SIG-M5 (cell line): ENCODE measurements at regions not wholly inside any gene's neighbourhood (a gene's known extent, or its start where the extent isn't known, plus 50 kb on each side); places are given as distances from the start of the nearest gene placed in this dataset.

Source experiments
- DNase-seq: peaks from one replicate; lab custom pipeline; 2025; lab: John Stamatoyannopoulos, UW

DNA sequence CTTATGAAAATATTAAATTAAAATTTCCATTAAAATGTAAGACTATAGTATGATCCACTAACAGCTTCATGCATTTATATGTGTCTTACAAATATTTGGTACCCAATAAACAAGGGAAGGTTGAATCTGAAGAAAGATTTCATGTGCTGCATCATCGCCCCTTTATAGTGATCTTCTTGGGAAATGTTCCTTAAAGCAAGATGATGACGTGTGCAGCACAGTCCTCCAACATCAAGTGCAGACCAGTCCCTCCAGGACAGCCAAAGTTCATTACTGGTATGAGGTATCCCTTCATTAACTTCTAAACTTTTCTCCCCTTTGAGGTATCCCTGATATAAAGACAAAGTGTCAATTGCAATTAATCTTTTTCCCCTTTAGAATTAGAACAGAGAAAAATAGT, 567.0 kb downstream of the METTL15 start:
- DNase-seq, result no peak

- no peak for DNase-seq
These were observed 566.4 kb downstream of the METTL15 start for GRCh38 chr11:28674433-28675103.

DNA sequence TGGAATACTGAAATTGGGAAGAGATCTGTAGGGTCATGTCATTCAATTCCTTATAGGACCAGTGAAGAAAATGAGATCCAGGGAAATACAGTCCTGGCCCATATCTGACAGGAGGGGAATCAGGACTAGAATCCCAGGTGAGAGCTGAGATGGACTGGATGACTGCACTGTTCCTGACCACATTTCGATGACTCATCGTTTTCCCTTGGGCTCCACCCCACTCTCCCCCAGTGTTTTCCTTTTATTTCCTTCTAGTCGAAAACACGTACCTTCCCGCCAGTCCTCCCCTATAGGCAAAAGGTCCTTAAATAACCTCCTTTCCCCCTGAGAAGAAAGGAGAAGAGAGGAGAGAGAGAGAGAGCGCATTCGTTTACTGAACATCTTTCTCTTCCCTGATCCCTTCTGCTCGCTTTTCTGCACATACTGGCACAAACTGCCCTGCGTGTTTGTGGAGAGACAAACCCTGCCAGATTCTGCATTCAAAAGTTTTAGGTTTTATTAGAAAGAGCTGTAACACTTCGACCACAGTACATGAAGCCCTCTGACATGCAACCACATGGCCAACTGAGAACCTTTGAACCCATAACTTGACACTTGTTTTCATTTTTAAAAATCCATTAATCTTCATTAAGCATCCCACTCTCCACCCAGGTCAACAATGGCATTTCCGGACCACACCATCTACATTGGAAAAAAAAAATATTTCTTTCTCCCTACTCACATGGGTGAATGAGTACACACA, 565.7 kb downstream of the METTL15 start:
- DNase-seq, result no peak

DNA sequence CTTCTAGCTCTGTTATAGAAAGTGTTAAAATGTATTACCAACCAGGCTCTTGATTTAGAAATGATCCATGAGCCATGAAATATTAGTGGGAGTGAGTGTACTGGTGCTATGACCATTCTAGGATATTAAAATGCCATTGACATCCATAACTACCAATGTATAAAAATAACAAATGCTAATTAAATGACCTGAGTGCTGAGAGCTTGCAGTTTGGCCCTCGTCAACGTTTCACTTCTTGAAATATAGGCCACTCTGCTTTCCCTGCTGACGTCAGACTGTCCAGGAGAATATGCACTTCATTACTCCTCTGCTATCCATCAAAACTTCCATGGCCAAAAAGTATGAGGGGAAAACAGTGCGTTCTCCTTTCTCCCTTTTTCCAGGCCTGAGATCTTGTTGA, 563.1 kb downstream of the METTL15 start:
- no peak for DNase-seq

DNA sequence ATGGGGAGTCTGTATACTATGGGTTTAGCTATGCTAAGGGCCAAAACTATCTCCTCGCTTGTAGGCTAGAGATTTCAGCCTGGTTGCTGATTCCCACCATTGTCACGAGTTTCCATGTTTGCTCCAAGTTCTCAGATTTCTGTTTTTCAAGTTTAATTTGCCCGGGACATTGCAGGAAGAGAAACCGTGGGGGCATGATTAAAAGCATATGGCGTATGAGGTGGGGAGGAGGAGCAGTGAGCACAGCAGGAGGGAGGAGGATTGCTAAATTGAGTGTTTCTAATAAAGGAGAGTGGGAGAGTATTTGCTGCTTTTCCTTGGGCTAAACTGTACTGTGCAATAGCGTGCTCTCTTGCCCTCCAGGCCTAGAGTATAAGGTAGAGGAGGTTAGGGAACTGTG, 558.4 kb downstream of the METTL15 start:
- DNase-seq, result no peak

GRCh38 chr11:28659716-28660348, 551.6 kb downstream of the METTL15 start:
- DNase-seq, result no peak

DNA sequence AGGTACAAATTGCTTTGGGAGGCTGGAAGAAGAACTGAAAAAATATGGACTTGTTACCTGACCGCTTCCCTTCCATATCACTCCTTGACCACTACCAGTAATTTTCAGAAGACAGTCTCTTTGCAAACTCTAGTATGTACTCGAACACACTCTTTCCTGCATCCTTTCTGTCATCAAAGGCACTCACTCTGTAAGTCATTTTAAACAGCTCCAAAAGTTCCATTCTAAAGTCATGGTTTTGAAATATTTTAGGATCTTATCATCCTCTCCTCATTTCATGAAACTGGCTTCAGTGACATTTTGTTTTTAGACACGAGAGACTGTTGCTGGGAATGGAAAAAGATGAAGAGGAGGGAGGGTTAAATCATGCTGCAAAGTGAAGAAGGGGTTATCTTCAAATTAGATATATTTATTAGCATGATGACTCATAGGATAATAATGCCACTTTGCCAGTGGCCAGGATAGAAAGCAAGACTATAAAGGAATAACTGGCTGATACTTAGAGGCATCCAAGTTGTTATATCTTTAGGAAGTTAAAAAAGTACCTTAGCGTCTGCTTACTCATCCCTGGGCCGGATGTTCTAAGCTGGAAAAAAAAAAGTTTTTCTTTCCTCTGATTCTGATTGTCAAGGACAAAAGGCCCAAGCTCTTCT, 549.3 kb downstream of the METTL15 start:
- DNase-seq, result no peak

GRCh38 chr11:28654191-28654590, 546.0 kb downstream of the METTL15 start:
- no peak for DNase-seq

DNA sequence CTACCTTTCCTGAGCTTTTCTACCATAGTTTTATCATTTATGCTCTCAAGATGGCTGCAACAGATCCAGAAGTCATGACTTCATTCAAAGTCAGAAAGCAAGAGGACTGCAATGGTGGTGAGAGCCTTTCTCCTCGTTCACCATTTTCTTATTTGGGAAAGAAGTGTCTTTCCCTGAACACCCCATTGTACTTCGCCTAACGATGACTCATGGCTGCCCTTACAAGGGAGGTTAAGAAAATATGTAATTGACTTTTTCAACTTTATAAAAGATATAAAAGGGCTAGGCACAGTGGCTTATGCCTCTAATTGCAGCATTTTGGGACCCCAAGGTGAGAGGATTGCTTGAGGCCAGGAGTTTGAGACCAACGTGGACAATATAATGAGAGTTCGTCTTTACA, 541.7 kb downstream of the METTL15 start:
- no peak for DNase-seq

DNA sequence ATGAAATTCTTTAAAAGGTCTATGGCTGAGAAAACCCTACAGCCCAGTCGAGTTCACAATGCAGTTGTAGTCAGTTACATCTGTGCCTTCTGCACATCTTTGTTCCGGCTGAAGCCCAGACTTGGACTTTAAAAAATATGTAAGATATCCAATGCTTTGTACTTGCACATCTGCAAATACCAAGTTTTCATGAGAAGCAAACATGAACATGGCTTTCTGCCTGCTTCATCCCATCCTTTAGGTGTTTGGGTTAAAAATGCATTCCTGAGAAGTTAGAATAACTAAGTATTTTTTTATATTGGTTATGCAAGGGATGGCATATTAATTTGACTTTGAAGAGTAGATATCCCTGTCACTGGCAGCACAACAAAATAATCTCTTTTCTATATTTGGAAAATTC, 528.4 kb downstream of the METTL15 start:
- no peak for DNase-seq

DNA sequence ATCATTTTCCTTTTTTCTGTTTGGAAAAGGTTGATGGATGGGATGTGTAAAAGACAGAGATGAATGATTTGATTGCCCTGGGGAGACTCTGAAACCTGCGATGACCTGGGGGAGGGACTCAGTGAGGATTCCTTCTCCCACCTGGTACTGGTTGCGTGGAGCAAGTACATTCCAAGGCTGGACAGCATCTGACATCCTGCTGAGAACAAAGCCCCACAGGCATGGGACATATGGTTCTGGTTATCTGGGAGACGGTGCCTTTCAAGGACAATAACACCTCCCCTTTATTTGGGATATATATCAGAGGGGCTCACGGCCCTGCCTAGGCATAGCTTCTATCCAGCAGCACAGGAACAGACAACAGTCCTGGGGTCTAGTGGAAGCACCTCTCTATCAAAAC, 527.8 kb downstream of the METTL15 start:
- DNase-seq, result no peak

DNA sequence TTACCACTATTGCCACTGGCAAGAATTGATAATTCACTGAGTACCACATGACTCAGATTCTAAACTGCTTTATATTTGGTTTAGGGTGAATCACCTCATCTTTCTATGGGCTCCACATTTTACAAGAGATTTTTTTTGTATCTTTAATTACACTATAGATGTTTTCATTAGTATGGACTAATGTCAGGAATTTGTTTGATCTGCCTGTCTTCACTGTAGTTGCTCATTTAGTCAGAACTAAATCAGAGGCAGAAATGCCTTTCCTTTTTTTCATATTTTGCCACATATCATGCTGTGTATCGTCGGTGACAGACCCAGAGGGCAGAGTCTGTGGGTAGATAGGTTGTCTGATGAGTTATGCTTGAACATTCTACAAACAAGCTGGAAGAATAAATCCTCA, 524.1 kb downstream of the METTL15 start:
- no peak for DNase-seq

- DNase-seq, result no peak
These were observed 523.0 kb downstream of the METTL15 start for GRCh38 chr11:28631148-28631547.

DNA sequence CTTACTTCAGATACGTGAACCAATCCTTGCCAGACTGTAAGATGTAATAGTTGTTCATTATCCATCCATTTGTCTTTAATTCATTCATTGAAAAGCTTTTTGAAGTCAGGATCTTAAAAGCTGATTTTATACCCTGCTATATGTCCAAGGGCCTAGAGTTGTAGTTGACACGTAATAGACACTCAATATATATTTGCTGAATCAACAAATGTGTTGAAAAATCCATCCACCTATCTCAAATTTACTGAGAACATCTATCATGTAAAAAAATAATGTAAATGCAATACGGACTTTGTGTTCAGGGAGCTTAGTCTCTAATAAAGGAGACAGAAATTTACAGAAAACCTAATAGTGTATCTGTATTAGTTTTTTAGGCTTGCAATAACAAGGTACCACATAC, 521.0 kb downstream of the METTL15 start:
- DNase-seq, result no peak

GRCh38 chr11:28628412-28628811, 520.2 kb downstream of the METTL15 start:
- no peak for DNase-seq

GRCh38 chr11:28627690-28628255, 519.6 kb downstream of the METTL15 start:
- DNase-seq, result no peak

GRCh38 chr11:28625532-28625931, 517.3 kb downstream of the METTL15 start:
- no peak for DNase-seq

GRCh38 chr11:28621753-28622152, 513.6 kb downstream of the METTL15 start:
- DNase-seq, result no peak

DNA sequence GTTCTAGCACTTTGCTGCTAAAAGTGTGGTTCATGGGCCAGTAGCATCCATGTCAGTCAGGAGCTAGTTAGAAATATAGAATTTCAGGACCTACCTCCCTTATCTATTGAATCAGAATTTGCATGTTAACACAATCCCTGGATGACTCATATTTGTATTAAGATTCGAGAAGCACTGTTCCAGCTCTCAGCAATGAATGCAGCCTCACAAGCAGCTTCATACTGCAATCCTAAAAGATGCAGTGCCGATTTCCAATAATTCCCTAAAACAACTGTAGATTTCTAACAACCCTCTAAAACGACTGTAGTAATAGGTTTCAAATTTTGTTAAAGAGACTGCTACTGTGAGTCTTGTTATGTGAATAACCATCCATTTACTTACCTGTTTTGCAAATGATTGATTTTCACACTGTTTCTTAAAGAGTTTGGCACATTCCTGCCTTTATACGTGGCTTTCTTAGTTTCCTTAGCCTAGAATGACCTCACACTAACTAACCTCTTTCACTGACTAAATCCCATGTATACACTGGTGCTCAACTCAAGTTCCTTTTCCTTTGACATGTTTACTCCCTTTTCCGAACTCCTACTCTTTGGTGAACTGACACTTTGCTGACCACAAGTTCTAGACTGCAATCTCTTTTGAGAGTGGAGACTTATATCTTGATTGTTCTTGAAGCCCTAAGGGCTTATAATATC, 511.8 kb downstream of the METTL15 start:
- no peak for DNase-seq

DNA sequence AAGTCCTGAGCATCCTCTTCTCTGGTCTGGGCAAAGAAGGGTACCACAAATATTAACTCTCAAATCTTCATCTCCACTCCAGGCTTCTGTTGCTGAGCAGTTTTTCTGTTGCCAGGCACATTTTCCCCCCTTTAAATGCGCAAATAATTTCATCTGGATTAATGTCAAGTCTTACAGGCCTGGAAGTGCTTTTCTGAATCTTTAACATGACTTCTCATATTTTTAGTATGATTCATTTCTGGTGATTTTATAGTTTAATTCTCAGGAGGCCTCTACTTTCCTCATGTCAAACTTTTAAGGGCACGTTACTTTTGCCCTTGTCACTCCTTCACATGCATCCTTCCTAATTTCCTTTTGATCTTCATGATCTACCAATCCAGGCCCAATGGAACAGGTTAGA, 510.2 kb downstream of the METTL15 start:
- DNase-seq, result no peak

DNA sequence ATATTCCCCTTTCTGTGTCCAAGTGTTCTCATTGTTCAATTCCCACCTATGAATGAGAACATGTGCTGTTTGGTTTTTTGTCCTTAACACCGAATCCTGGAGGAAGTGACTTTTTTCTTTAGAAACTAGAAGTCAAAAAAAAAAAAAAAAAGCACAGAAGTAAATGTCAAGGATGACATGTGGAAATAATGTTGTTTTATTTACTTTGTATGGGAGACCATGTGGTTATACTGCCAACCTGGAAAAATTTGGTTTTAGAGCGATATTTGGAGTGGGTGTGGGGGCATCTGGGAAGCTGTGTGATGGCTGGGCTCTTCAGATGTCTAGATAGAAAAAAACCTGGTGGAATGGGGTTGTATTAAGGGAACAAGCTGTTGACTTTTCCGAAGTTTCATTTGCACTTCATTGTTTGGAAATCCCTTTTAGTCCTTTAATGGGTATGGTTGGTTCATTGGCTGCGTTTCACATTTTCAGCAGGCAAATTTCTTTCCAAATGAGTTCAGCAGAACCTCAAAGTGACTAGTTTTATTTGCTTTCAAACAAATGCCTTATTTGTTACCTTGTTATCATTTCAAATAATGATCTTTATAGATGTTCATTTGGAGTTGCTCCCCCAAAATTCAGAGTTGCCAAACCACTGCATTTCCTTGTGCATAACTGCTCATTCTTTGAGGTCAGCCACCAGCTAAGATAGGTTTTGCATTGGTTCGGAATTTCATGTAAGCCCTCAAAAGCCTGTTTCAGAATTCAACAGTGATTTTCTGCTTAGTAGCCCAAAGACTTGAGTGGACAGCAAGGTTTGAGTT, 508.2 kb downstream of the METTL15 start:
- no peak for DNase-seq
